ENCODE measurements at regions not wholly inside any gene's neighbourhood (a gene's known extent, or its start where the extent isn't known, plus 50 kb on each side); places are given as distances from the start of the nearest gene placed in this dataset.
A peak's percentile ranks its signal among the peaks of the same experiment; 100 is the strongest.

- Histone ChIP-seq H4K91ac (ENCODE audit: low read length) (no peak overlapping the region), H3K18ac (ENCODE audit: low read depth in 1 of 2, low read length in 2 of 2) (no peak overlapping the region), H4K8ac (ENCODE audit: low read length) (no peak overlapping the region), H3K27ac (ENCODE audit: low read length, poor library complexity, severe bottlenecking) (peak overlapping the region; percentile 69), H2BK12ac (ENCODE audit: low read length in 2 of 2) (peak overlapping the region in 1 of 2 experiments; percentile 5), H2AK5ac (ENCODE audit: low read length, severe bottlenecking) (peak overlapping the region; percentile 44), H3K23ac (ENCODE audit: low read length in 2 of 2) (no peak overlapping the region), H3K27me3 (ENCODE audit: control insufficient read depth in 1 of 2, insufficient read depth in 1 of 2, low read length in 2 of 2) (no peaks in the 10 kb centered on the region), H3K9ac (ENCODE audit: low read length) (no peak overlapping the region), H3K4me2 (ENCODE audit: low read length, poor library complexity, severe bottlenecking) (no peak overlapping the region), H2BK15ac (ENCODE audit: low read depth, poor library complexity, severe bottlenecking) (no peak overlapping the region), H3K9me3 (ENCODE audit: control insufficient read depth, low read length) (no peaks in the 10 kb centered on the region), H3K4me1 (ENCODE audit: control insufficient read depth, insufficient read depth, low read depth, low read length) (peaks cover 2% of the 10 kb centered on the region), H3K14ac (ENCODE audit: low read length in 2 of 2) (no peak overlapping the region), H2AFZ (ENCODE audit: low read depth, low read length) (no peak overlapping the region), H3K4me3 (ENCODE audit: insufficient read depth in 1 of 2, low read depth in 1 of 2, low read length in 2 of 2) (no peak overlapping the region), H3K36me3 (ENCODE audit: control insufficient read depth in 1 of 2, insufficient read depth in 2 of 2, low read depth in 1 of 2, low read length in 2 of 2) (no peaks in the 10 kb centered on the region), H2BK5ac (ENCODE audit: low read depth, low read length, poor library complexity, severe bottlenecking) (no peak overlapping the region), H2BK120ac (ENCODE audit: low read depth, low read length) (no peak overlapping the region), H3K4ac (ENCODE audit: low read depth in 1 of 2, low read length in 2 of 2) (no peak overlapping the region), H3K79me1 (replicated peaks; ENCODE audit: low read length, poor library complexity, severe bottlenecking) (no peaks in the 10 kb centered on the region)
- 25% methylated on average over 6 of the region's 6 CpGs for WGBS
- DNase-seq = peak; percentile 66
Observed at GRCh38 chr9:69981686-69982445, 61.8 kb upstream of the MAMDC2 start.

GRCh38 chr9:69984831-69985230 is 58.8 kb upstream of the MAMDC2 start:
- H2BK15ac ChIP-seq (ENCODE audit: low read depth, poor library complexity, severe bottlenecking) = no peak overlapping the region
- H3K4me3 ChIP-seq (ENCODE audit: insufficient read depth in 1 of 2, low read depth in 1 of 2, low read length in 2 of 2) = no peak overlapping the region
- H3K9me3 ChIP-seq (ENCODE audit: control insufficient read depth, low read length) = no peaks in the 10 kb centered on the region
- no peaks in the 10 kb centered on the region for H3K79me1 ChIP-seq (replicated peaks; ENCODE audit: low read length, poor library complexity, severe bottlenecking)
- no peak overlapping the region for H2AK5ac ChIP-seq (ENCODE audit: low read length, severe bottlenecking)
- no peak overlapping the region for H2BK120ac ChIP-seq (ENCODE audit: low read depth, low read length)
- no peak overlapping the region for H3K4ac ChIP-seq (ENCODE audit: low read depth in 1 of 2, low read length in 2 of 2)
- H3K27me3 ChIP-seq (ENCODE audit: control insufficient read depth in 1 of 2, insufficient read depth in 1 of 2, low read length in 2 of 2) = no peaks in the 10 kb centered on the region
- H3K18ac ChIP-seq (ENCODE audit: low read depth in 1 of 2, low read length in 2 of 2) = no peak overlapping the region
- H3K27ac ChIP-seq (ENCODE audit: low read length, poor library complexity, severe bottlenecking) = no peak overlapping the region
- no peak overlapping the region for H3K4me2 ChIP-seq (ENCODE audit: low read length, poor library complexity, severe bottlenecking)
- no peak overlapping the region for H4K8ac ChIP-seq (ENCODE audit: low read length)
- no peaks in the 10 kb centered on the region for H3K36me3 ChIP-seq (ENCODE audit: control insufficient read depth in 1 of 2, insufficient read depth in 2 of 2, low read depth in 1 of 2, low read length in 2 of 2)
- H2BK12ac ChIP-seq (ENCODE audit: low read length in 2 of 2) = no peak overlapping the region
- no peak overlapping the region for H3K14ac ChIP-seq (ENCODE audit: low read length in 2 of 2)
- no peak overlapping the region for H4K91ac ChIP-seq (ENCODE audit: low read length)
- 68% methylated on average over 3 of the region's 3 CpGs for WGBS
- no peak overlapping the region for H3K9ac ChIP-seq (ENCODE audit: low read length)
- no peak for DNase-seq
- no peak overlapping the region for H3K23ac ChIP-seq (ENCODE audit: low read length in 2 of 2)
- no peak overlapping the region for H2BK5ac ChIP-seq (ENCODE audit: low read depth, low read length, poor library complexity, severe bottlenecking)
- H3K4me1 ChIP-seq (ENCODE audit: control insufficient read depth, insufficient read depth, low read depth, low read length) = peaks cover 2% of the 10 kb centered on the region
- no peak overlapping the region for H2AFZ ChIP-seq (ENCODE audit: low read depth, low read length)

GRCh38 chr9:69985971-69986370 is 57.7 kb upstream of the MAMDC2 start:
- DNase-seq = no peak
- Histone ChIP-seq H3K4ac (ENCODE audit: low read depth in 1 of 2, low read length in 2 of 2) (no peak overlapping the region), H2BK5ac (ENCODE audit: low read depth, low read length, poor library complexity, severe bottlenecking) (no peak overlapping the region), H2BK12ac (ENCODE audit: low read length in 2 of 2) (no peak overlapping the region), H3K36me3 (ENCODE audit: control insufficient read depth in 1 of 2, insufficient read depth in 2 of 2, low read depth in 1 of 2, low read length in 2 of 2) (no peaks in the 10 kb centered on the region), H3K23ac (ENCODE audit: low read length in 2 of 2) (no peak overlapping the region), H3K4me1 (ENCODE audit: control insufficient read depth, insufficient read depth, low read depth, low read length) (peaks cover 2% of the 10 kb centered on the region), H2BK15ac (ENCODE audit: low read depth, poor library complexity, severe bottlenecking) (no peak overlapping the region), H2AFZ (ENCODE audit: low read depth, low read length) (no peak overlapping the region), H4K91ac (ENCODE audit: low read length) (no peak overlapping the region), H3K79me1 (replicated peaks; ENCODE audit: low read length, poor library complexity, severe bottlenecking) (no peaks in the 10 kb centered on the region), H3K27me3 (ENCODE audit: control insufficient read depth in 1 of 2, insufficient read depth in 1 of 2, low read length in 2 of 2) (no peaks in the 10 kb centered on the region), H3K27ac (ENCODE audit: low read length, poor library complexity, severe bottlenecking) (no peak overlapping the region), H3K14ac (ENCODE audit: low read length in 2 of 2) (no peak overlapping the region), H3K9me3 (ENCODE audit: control insufficient read depth, low read length) (no peaks in the 10 kb centered on the region), H2AK5ac (ENCODE audit: low read length, severe bottlenecking) (no peak overlapping the region), H4K8ac (ENCODE audit: low read length) (no peak overlapping the region), H3K4me3 (ENCODE audit: insufficient read depth in 1 of 2, low read depth in 1 of 2, low read length in 2 of 2) (no peak overlapping the region), H2BK120ac (ENCODE audit: low read depth, low read length) (no peak overlapping the region), H3K9ac (ENCODE audit: low read length) (no peak overlapping the region), H3K4me2 (ENCODE audit: low read length, poor library complexity, severe bottlenecking) (no peak overlapping the region), H3K18ac (ENCODE audit: low read depth in 1 of 2, low read length in 2 of 2) (no peak overlapping the region)
- WGBS = 91% methylated on average over 2 of the region's 2 CpGs

- H3K4me2 ChIP-seq (ENCODE audit: low read length, poor library complexity, severe bottlenecking) = no peak overlapping the region
- no peak for DNase-seq
- no peak overlapping the region for H2BK5ac ChIP-seq (ENCODE audit: low read depth, low read length, poor library complexity, severe bottlenecking)
- no peak overlapping the region for H3K23ac ChIP-seq (ENCODE audit: low read length in 2 of 2)
- H3K9ac ChIP-seq (ENCODE audit: low read length) = no peak overlapping the region
- H4K8ac ChIP-seq (ENCODE audit: low read length) = no peak overlapping the region
- no peaks in the 10 kb centered on the region for H3K36me3 ChIP-seq (ENCODE audit: control insufficient read depth in 1 of 2, insufficient read depth in 2 of 2, low read depth in 1 of 2, low read length in 2 of 2)
- no peak overlapping the region for H2AK5ac ChIP-seq (ENCODE audit: low read length, severe bottlenecking)
- H3K18ac ChIP-seq (ENCODE audit: low read depth in 1 of 2, low read length in 2 of 2) = no peak overlapping the region
- H3K14ac ChIP-seq (ENCODE audit: low read length in 2 of 2) = no peak overlapping the region
- no peak overlapping the region for H3K4me3 ChIP-seq (ENCODE audit: insufficient read depth in 1 of 2, low read depth in 1 of 2, low read length in 2 of 2)
- H3K79me1 ChIP-seq (replicated peaks; ENCODE audit: low read length, poor library complexity, severe bottlenecking) = no peaks in the 10 kb centered on the region
- no peak overlapping the region for H4K91ac ChIP-seq (ENCODE audit: low read length)
- H2AFZ ChIP-seq (ENCODE audit: low read depth, low read length) = no peak overlapping the region
- H3K9me3 ChIP-seq (ENCODE audit: control insufficient read depth, low read length) = no peaks in the 10 kb centered on the region
- H3K27ac ChIP-seq (ENCODE audit: low read length, poor library complexity, severe bottlenecking) = no peak overlapping the region
- no peaks in the 10 kb centered on the region for H3K27me3 ChIP-seq (ENCODE audit: control insufficient read depth in 1 of 2, insufficient read depth in 1 of 2, low read length in 2 of 2)
- no peak overlapping the region for H2BK120ac ChIP-seq (ENCODE audit: low read depth, low read length)
- no peak overlapping the region for H2BK15ac ChIP-seq (ENCODE audit: low read depth, poor library complexity, severe bottlenecking)
- WGBS = 91% methylated on average over 2 of the region's 5 CpGs
- H2BK12ac ChIP-seq (ENCODE audit: low read length in 2 of 2) = no peak overlapping the region
- no peak overlapping the region for H3K4ac ChIP-seq (ENCODE audit: low read depth in 1 of 2, low read length in 2 of 2)
- peaks cover 2% of the 10 kb centered on the region for H3K4me1 ChIP-seq (ENCODE audit: control insufficient read depth, insufficient read depth, low read depth, low read length)
Observed at GRCh38 chr9:69986970-69987369, 56.7 kb upstream of the MAMDC2 start.
